Keratinocyte (primary cell): ENCODE measurements at regions not wholly inside any gene's neighbourhood (a gene's known extent, or its start where the extent isn't known, plus 50 kb on each side); places are given as distances from the start of the nearest gene placed in this dataset.

Source experiments
- EZH2 ChIP-seq: IDR thresholded peaks from one replicate; pipeline ENCODE4 v1.6.1; 2012; ENCODE audit warnings: inconsistent platforms, mild to moderate bottlenecking, low read length, moderate library complexity
- TF ChIP-seq, protein P1 (sequence below), 3 experiments: IDR thresholded peaks in 1 of 3; conservative IDR thresholded peaks in 1 of 3; optimal IDR thresholded peaks in 1 of 3; 2 replicates in 2 of 3; 3 replicates in 1 of 3; pipeline versions ENCODE3 to v1.5.1; 2011; ENCODE audit warnings: low read length in 3 of 3, mild to moderate bottlenecking in 3 of 3, moderate library complexity in 2 of 3, control low read depth in 1 of 3, inconsistent platforms in 1 of 3; ENCODE audit not compliant: insufficient read depth in 2 of 3; ENCODE audit errors: extremely low read depth in 1 of 3

DNA sequence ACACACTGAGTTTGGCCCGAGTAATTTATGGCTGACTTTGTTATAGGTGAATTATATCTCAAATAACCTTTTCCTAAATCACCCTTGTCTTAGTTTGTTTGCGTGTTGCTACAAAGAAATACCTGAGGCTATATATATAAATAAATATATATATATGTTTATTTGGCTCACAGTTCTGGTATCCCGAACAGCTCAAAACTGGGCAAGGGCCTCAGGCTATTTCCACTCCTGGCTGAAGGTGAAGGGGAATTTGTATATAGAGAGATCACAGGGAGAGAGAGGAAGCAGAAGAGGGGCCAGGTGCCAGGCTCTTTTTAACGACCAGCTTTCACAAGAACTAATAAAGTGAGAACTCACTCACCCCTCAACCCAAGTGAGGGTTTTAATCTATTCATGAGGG is 159.9 kb upstream of the STARD13 start:
- TF ChIP-seq, protein P1, sequence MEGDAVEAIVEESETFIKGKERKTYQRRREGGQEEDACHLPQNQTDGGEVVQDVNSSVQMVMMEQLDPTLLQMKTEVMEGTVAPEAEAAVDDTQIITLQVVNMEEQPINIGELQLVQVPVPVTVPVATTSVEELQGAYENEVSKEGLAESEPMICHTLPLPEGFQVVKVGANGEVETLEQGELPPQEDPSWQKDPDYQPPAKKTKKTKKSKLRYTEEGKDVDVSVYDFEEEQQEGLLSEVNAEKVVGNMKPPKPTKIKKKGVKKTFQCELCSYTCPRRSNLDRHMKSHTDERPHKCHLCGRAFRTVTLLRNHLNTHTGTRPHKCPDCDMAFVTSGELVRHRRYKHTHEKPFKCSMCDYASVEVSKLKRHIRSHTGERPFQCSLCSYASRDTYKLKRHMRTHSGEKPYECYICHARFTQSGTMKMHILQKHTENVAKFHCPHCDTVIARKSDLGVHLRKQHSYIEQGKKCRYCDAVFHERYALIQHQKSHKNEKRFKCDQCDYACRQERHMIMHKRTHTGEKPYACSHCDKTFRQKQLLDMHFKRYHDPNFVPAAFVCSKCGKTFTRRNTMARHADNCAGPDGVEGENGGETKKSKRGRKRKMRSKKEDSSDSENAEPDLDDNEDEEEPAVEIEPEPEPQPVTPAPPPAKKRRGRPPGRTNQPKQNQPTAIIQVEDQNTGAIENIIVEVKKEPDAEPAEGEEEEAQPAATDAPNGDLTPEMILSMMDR (optimal IDR thresholded peaks at IDR 0.05 in 1 of 3, IDR thresholded peaks at IDR 0.05 in 1 of 3, conservative IDR thresholded peaks at IDR 0.05 in 1 of 3; ENCODE audit: extremely low read depth in 1 of 3, insufficient read depth in 2 of 3, low read length in 3 of 3) = no peak
- no peak for TF ChIP-seq EZH2
